Neural crest cell (in vitro differentiated cells): ENCODE measurements at regions not wholly inside any gene's neighbourhood (a gene's known extent, or its start where the extent isn't known, plus 50 kb on each side); places are given as distances from the start of the nearest gene placed in this dataset.

Experiments used
- DNase-seq: peaks from one replicate; pipeline ENCODE4 v3.0.0; 2021; ENCODE audit warnings: low read depth, mixed read lengths, low spot score
- H3K27ac Mint-ChIP-seq: one replicate; pipeline ENCODE4 v1.8.0; 2021; ENCODE audit warnings: mild to moderate bottlenecking, mixed read lengths; ENCODE audit not compliant: unreplicated experiment
- H3K27me3 Mint-ChIP-seq: 2 replicates; pipeline ENCODE4 v1.8.0; 2021; ENCODE audit warnings: low read depth, mild to moderate bottlenecking, mixed read lengths
- H3K36me3 Mint-ChIP-seq: 2 replicates; pipeline ENCODE4 v1.8.0; 2021; ENCODE audit warnings: low read depth, mild to moderate bottlenecking, mixed read lengths
- H3K4me1 Mint-ChIP-seq: 2 replicates; pipeline ENCODE4 v1.8.0; 2021; ENCODE audit warnings: mixed read lengths
- H3K4me3 Mint-ChIP-seq: one replicate; pipeline ENCODE4 v1.8.0; 2021; ENCODE audit warnings: mild to moderate bottlenecking, mixed read lengths
- H3K9me3 Mint-ChIP-seq: 2 replicates; pipeline ENCODE4 v1.8.0; 2021; ENCODE audit warnings: mixed read lengths
- TF ChIP-seq, protein P1 (sequence below): fragments of 200-600 bp; sonication (generic); conservative IDR thresholded peaks from 2 replicates; pipeline ENCODE4 v1.5.0; 2021; ENCODE audit warnings: antibody characterized with exemption, mild to moderate bottlenecking

DNA sequence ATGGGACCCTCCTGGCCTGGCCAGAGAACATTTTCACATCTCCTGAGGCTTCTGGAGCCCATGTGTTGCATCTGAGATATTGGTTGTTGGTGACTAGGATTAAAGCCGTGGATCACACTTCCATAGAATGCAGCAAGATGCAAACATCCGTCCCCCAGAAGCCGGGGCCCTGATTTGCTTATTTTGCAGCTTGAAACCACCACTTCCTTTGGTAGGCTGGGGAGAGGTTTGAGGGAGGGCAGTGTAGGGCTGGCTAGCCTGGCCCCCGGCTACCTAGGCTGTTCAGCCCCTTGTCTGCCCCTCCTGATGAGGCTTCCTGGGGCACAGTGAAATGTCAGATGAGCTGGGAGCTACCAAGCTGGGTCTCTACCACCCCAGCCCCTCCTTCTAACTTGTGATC, 209.7 kb upstream of the PWP1 start:
- H3K27me3 Mint-ChIP-seq, result peaks cover 6% of the 10 kb centered on the region
- H3K36me3 Mint-ChIP-seq, result no peaks in the 10 kb centered on the region
- no peaks in the 10 kb centered on the region for H3K4me1 Mint-ChIP-seq
- H3K4me3 Mint-ChIP-seq, result no peak overlapping the region
- no peaks in the 10 kb centered on the region for H3K9me3 Mint-ChIP-seq
- H3K27ac Mint-ChIP-seq, result no peak overlapping the region
- TF ChIP-seq, protein P1, sequence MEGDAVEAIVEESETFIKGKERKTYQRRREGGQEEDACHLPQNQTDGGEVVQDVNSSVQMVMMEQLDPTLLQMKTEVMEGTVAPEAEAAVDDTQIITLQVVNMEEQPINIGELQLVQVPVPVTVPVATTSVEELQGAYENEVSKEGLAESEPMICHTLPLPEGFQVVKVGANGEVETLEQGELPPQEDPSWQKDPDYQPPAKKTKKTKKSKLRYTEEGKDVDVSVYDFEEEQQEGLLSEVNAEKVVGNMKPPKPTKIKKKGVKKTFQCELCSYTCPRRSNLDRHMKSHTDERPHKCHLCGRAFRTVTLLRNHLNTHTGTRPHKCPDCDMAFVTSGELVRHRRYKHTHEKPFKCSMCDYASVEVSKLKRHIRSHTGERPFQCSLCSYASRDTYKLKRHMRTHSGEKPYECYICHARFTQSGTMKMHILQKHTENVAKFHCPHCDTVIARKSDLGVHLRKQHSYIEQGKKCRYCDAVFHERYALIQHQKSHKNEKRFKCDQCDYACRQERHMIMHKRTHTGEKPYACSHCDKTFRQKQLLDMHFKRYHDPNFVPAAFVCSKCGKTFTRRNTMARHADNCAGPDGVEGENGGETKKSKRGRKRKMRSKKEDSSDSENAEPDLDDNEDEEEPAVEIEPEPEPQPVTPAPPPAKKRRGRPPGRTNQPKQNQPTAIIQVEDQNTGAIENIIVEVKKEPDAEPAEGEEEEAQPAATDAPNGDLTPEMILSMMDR, result no peak
- DNase-seq, result no peak

DNA sequence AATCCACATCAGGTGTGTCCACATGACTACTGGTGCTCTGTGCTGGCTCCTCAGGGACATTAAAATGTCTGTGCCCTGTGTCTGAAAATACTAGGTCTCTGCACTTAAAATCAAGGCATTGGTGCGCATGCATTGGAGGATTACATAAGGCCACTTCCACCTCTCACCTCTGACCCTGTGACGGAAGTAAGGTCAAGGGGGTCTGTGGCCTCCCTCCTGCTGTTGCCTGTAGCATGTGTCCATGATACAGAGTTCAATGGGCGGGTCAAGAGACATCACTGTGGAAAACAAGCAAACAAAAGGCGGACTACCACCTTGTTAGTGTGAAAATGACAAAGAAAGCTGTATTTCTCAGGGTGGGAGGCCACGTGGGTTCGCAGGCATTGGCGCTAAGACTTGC, 208.6 kb upstream of the PWP1 start:
- TF ChIP-seq, protein P1, result no peak
- Mint-ChIP-seq H3K4me3 (no peak overlapping the region), H3K27me3 (peaks cover 6% of the 10 kb centered on the region), H3K4me1 (no peaks in the 10 kb centered on the region), H3K36me3 (no peaks in the 10 kb centered on the region), H3K9me3 (no peaks in the 10 kb centered on the region), H3K27ac (no peak overlapping the region)
- no peak for DNase-seq

DNA sequence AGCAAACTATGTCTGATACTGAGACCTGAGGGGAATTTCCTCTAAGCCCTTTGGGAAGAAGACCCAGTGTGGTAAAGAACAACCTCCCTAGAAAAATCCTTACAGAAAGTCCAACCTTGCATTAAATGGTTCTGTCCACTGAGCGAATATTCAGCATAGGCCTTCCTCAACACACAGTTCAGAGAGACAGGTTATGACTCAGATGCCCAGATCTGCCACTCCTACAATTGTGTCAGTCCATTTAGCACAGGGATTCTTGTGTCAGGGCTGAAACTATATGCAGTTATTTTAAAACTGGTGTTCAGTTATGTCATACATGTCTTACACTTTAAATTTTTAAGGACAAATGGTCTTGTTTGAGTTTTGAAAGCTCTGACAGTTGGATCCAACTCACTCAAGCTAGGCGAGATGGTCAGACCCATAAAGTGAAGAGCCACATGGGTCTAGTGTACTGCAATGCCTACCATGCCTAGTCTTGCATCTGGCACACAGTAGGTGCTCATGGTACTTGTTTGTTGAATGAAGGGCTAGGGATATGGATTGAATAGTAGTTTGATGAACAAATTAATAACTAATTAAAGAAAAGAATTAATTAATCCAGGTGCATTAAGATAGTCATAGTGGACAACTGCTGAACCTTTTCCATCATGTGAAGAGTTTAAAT, 207.5 kb upstream of the PWP1 start:
- H3K27me3 Mint-ChIP-seq, result peaks cover 9% of the 10 kb centered on the region

DNA sequence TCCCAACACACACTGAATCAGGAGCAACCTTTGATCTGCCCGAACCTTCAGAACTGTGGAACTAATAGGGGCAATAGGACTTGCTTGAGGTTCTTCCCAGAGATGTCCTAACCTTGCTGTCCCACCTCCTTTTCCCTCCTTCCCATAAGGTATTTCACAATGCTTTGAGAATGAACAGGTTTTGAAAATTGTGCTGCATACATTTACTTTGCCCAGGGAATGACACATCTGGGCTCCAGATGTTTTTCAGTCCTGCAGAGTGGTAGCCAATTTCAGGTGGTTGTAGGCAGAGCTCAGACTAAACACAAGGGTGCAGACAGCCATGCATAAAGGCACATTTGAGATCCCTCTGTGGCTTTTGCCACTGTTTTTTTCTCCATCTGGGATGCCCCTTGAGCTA, 206.7 kb upstream of the PWP1 start:
- DNase-seq, result no peak
- no peak overlapping the region for H3K27ac Mint-ChIP-seq
- no peaks in the 10 kb centered on the region for H3K36me3 Mint-ChIP-seq
- no peaks in the 10 kb centered on the region for H3K4me1 Mint-ChIP-seq
- H3K27me3 Mint-ChIP-seq, result peaks cover 11% of the 10 kb centered on the region
- H3K4me3 Mint-ChIP-seq, result no peak overlapping the region
- TF ChIP-seq, protein P1, result no peak
- no peaks in the 10 kb centered on the region for H3K9me3 Mint-ChIP-seq

More for the DNA sequence above, 207.5 kb upstream of the PWP1 start:
- Mint-ChIP-seq H3K36me3 (no peaks in the 10 kb centered on the region), H3K4me3 (no peak overlapping the region), H3K9me3 (no peaks in the 10 kb centered on the region), H3K27ac (no peak overlapping the region), H3K4me1 (no peaks in the 10 kb centered on the region)
- no peak for DNase-seq
- TF ChIP-seq, protein P1, result no peak

DNA sequence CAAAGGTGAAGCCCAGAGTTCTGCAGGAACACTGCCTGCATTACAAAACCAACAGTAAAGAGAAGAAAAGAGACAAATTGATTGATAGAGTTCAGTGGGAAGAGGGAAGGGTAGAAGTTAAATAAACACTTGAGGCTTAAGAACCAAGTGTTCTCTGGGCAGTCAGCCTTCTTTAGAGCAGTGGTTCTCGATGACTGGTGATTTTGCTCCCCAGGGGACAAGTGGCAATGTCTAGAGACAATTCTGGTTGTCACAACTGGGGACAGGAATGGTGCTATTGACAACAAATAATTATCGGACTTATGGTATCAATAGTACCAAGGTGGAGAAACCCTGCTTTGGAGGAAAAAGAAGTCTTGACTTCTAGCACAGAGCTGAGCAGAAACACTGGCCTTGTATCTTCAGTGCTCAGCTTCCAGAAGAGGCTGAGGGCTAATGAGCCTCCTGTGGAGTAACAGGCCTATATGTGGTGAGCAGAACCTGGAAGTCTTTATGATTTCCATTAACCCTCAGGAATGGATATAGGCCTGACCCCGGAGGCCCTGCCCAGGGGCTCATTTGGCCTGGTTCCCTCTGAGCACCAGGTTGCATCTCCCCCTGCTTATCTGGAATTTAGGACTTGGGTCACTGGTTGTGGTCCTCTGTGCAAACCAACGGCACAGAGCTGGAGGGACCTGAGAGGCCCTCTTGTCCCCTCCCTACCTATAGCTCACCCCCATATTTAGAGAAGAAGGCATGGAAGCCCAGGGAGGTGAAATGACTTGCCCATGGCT, 204.6 kb upstream of the PWP1 start:
- DNase-seq, result no peak
- no peaks in the 10 kb centered on the region for H3K36me3 Mint-ChIP-seq
- H3K4me1 Mint-ChIP-seq, result no peaks in the 10 kb centered on the region
- TF ChIP-seq, protein P1, result no peak
- no peak overlapping the region for H3K4me3 Mint-ChIP-seq
- H3K27me3 Mint-ChIP-seq, result peaks cover 20% of the 10 kb centered on the region
- H3K9me3 Mint-ChIP-seq, result no peaks in the 10 kb centered on the region
- no peak overlapping the region for H3K27ac Mint-ChIP-seq
